Left lobe of liver (tissue), 2 donors: ENCODE measurements at regions not wholly inside any gene's neighbourhood (a gene's known extent, or its start where the extent isn't known, plus 50 kb on each side); places are given as distances from the start of the nearest gene placed in this dataset.
A peak's percentile ranks its signal among the peaks of the same experiment; 100 is the strongest.

Experiments
- ATAC-seq: fragments of 200-7000 bp; cut with Tn5 transposase; one replicate; pipeline ENCODE4 v1.9.1; 2020; ENCODE audit warnings: mild to moderate bottlenecking, moderate library complexity
- DNase-seq: peaks from one replicate; pipeline ENCODE4 v3.0.0-alpha.2; 2020; ENCODE audit warnings: low spot score
- donor health status: DM: no; HTN: no; CAD: no; lungs with moderate emphysema.
- donor health status: DM: no; HTN: yes; CAD: no.

- ATAC-seq: no peak
- no peak for DNase-seq
Observed at GRCh38 chr5:62737766-62738165, 159.1 kb downstream of the LRRC70 start.

GRCh38 chr5:62732677-62733121 lies 154.1 kb downstream of the LRRC70 start:
- ATAC-seq (peak; percentile 44), DNase-seq (no peak)

GRCh38 chr5:62731022-62731421 lies 152.4 kb downstream of the LRRC70 start:
- no peak for ATAC-seq
- no peak for DNase-seq

GRCh38 chr5:62729675-62730074 lies 151.1 kb downstream of the LRRC70 start:
- ATAC-seq (no peak), DNase-seq (no peak)

GRCh38 chr5:62727861-62728260 lies 149.2 kb downstream of the LRRC70 start:
- DNase-seq (no peak), ATAC-seq (no peak)

GRCh38 chr5:62727184-62727583 lies 148.6 kb downstream of the LRRC70 start:
- DNase-seq (no peak), ATAC-seq (no peak)

GRCh38 chr5:62722360-62722759 lies 143.7 kb downstream of the LRRC70 start:
- ATAC-seq (no peak), DNase-seq (no peak)

GRCh38 chr5:62720031-62720441 lies 141.4 kb downstream of the LRRC70 start:
- peak; percentile 49 for ATAC-seq
- DNase-seq: no peak

- ATAC-seq: no peak
- DNase-seq: no peak
Observed at GRCh38 chr5:62719061-62719720, 140.6 kb downstream of the LRRC70 start.

- ATAC-seq: no peak
- DNase-seq: no peak
Observed at GRCh38 chr5:62718324-62718723, 139.7 kb downstream of the LRRC70 start.

GRCh38 chr5:62717301-62717933 lies 138.8 kb downstream of the LRRC70 start:
- no peak for ATAC-seq
- DNase-seq: no peak

GRCh38 chr5:62714296-62714695 lies 135.7 kb downstream of the LRRC70 start:
- DNase-seq: no peak
- no peak for ATAC-seq

GRCh38 chr5:62708481-62709325 lies 130.1 kb downstream of the LRRC70 start:
- ATAC-seq: peak; percentile 22

GRCh38 chr5:62707563-62707962 lies 128.9 kb downstream of the LRRC70 start:
- ATAC-seq (no peak), DNase-seq (no peak)

More at GRCh38 chr5:62708481-62709325, 130.1 kb downstream of the LRRC70 start:
- DNase-seq: no peak

GRCh38 chr5:62707131-62707530 lies 128.5 kb downstream of the LRRC70 start:
- no peak for ATAC-seq
- DNase-seq: no peak

GRCh38 chr5:62705022-62705421 lies 126.4 kb downstream of the LRRC70 start:
- no peak for DNase-seq
- no peak for ATAC-seq

GRCh38 chr5:62702126-62702525 lies 123.5 kb downstream of the LRRC70 start:
- DNase-seq (no peak), ATAC-seq (no peak)

- ATAC-seq (no peak), DNase-seq (no peak)
Observed at GRCh38 chr5:62701036-62701435, 122.4 kb downstream of the LRRC70 start.

- DNase-seq: no peak
- no peak for ATAC-seq
Observed at GRCh38 chr5:62698756-62699155, 120.1 kb downstream of the LRRC70 start.

- no peak for DNase-seq
- no peak for ATAC-seq
Observed at GRCh38 chr5:62695274-62695673, 116.7 kb downstream of the LRRC70 start.

- ATAC-seq (no peak), DNase-seq (no peak)
Observed at GRCh38 chr5:62692946-62693713, 114.5 kb downstream of the LRRC70 start.
